Epithelial cell of esophagus (primary cell): ENCODE measurements at regions not wholly inside any gene's neighbourhood (a gene's known extent, or its start where the extent isn't known, plus 50 kb on each side); places are given as distances from the start of the nearest gene placed in this dataset.
A peak's percentile ranks its signal among the peaks of the same experiment; 100 is the strongest.

ENCODE experiments used
- DNase-seq: peaks from one replicate; pipeline ENCODE4 v3.0.0; 2010; ENCODE audit warnings: low read depth
- H3K4me3 ChIP-seq: 2 replicates; pipeline ENCODE4 v1.5.1; 2011; ENCODE audit warnings: mild to moderate bottlenecking, low read length, control low read depth
- CTCF ChIP-seq: IDR thresholded peaks from 2 replicates; pipeline ENCODE4 v1.5.1; 2011; ENCODE audit warnings: low read depth, mild to moderate bottlenecking, low read length, control low read depth, inconsistent platforms; ENCODE audit not compliant: insufficient read depth; ENCODE audit errors: missing control alignments

- H3K4me3 ChIP-seq: no peak overlapping the region
- no peak for TF ChIP-seq CTCF
- peak; percentile 73 for DNase-seq
Measured at GRCh38 chr3:192054881-192055280, 593.9 kb downstream of the PYDC2 start.

GRCh38 chr3:192055946-192056345 is 595.0 kb downstream of the PYDC2 start:
- no peak for DNase-seq
- TF ChIP-seq CTCF: no peak
- no peak overlapping the region for H3K4me3 ChIP-seq

GRCh38 chr3:192057261-192057660 is 596.3 kb downstream of the PYDC2 start:
- no peak overlapping the region for H3K4me3 ChIP-seq
- no peak for TF ChIP-seq CTCF
- DNase-seq: no peak

- H3K4me3 ChIP-seq: no peak overlapping the region
- TF ChIP-seq CTCF: no peak
- DNase-seq: no peak
Measured at GRCh38 chr3:192060160-192060781, 599.3 kb downstream of the PYDC2 start.

GRCh38 chr3:192061426-192061825 is 600.5 kb downstream of the PYDC2 start:
- peak; percentile 20 for DNase-seq
- TF ChIP-seq CTCF: no peak

GRCh38 chr3:192062186-192062585 is 601.2 kb downstream of the PYDC2 start:
- no peak for TF ChIP-seq CTCF
- peak; percentile 45 for DNase-seq
- H3K4me3 ChIP-seq: no peak overlapping the region

More at GRCh38 chr3:192061426-192061825, 600.5 kb downstream of the PYDC2 start:
- H3K4me3 ChIP-seq: no peak overlapping the region

GRCh38 chr3:192063570-192063969 is 602.6 kb downstream of the PYDC2 start:
- peak; percentile 45 for DNase-seq
- H3K4me3 ChIP-seq: no peak overlapping the region
- no peak for TF ChIP-seq CTCF
